SK-N-SH treated with all-trans-retinoic acid at 6 μM for 48 hours (cell line): ENCODE measurements at regions not wholly inside any gene's neighbourhood (a gene's known extent, or its start where the extent isn't known, plus 50 kb on each side); places are given as distances from the start of the nearest gene placed in this dataset.

Experiments
- ARNTL ChIP-seq: fragments of 450-650 bp; formaldehyde crosslinking; IDR thresholded peaks from 2 replicates; pipeline ENCODE4 v1.5.0; 2020; ENCODE audit warnings: low read depth, mild to moderate bottlenecking, moderate library complexity, borderline replicate concordance
- CREB5 ChIP-seq: fragments of 250-450 bp; sonication (Bioruptor Pico); IDR thresholded peaks from 2 replicates; pipeline ENCODE4 v1.5.1; 2020; ENCODE audit warnings: low read depth, mild to moderate bottlenecking, moderate library complexity
- ESRRG ChIP-seq: fragments of 250-450 bp; sonication (Bioruptor Pico); IDR thresholded peaks from 2 replicates; pipeline ENCODE4 v1.6.1; 2021; ENCODE audit warnings: mild to moderate bottlenecking
- ISL1 ChIP-seq: fragments of 250-450 bp; sonication (Bioruptor Pico); IDR thresholded peaks from 2 replicates; pipeline ENCODE4 v2.1.2; 2022; ENCODE audit warnings: mild to moderate bottlenecking, moderate library complexity
- PATZ1 ChIP-seq: fragments of 250-450 bp; sonication (Bioruptor Pico); IDR thresholded peaks from 2 replicates; pipeline ENCODE4 v1.8.0; 2020; ENCODE audit warnings: mild to moderate bottlenecking, moderate library complexity, borderline replicate concordance
- RARB ChIP-seq: fragments of 250-450 bp; sonication (Bioruptor Pico); IDR thresholded peaks from 2 replicates; pipeline ENCODE4 v1.8.0; 2021; ENCODE audit warnings: mild to moderate bottlenecking, moderate library complexity
- TSHZ2 ChIP-seq: fragments of 250-450 bp; sonication (Bioruptor Pico); IDR thresholded peaks from 2 replicates; pipeline ENCODE4 v1.5.0; 2020; ENCODE audit warnings: mild to moderate bottlenecking, moderate library complexity
- ZC3H10 ChIP-seq: fragments of 250-450 bp; sonication (Bioruptor Pico); IDR thresholded peaks from 2 replicates; pipeline ENCODE4 v1.5.1; 2021; ENCODE audit warnings: mild to moderate bottlenecking, moderate library complexity
- ZFP3 ChIP-seq: fragments of 250-450 bp; sonication (Bioruptor Pico); IDR thresholded peaks from 2 replicates; pipeline ENCODE4 v1.5.0; 2020; ENCODE audit warnings: mild to moderate bottlenecking, moderate library complexity

GRCh38 chrX:39756086-39756883, 341.5 kb downstream of the BCOR start:
- TF ChIP-seq ZFP3 (CRISPR knock-in tag) (no peak), RARB (CRISPR knock-in tag) (no peak), ESRRG (CRISPR knock-in tag) (no peak), PATZ1 (CRISPR knock-in tag) (no peak), ZC3H10 (no peak), TSHZ2 (CRISPR knock-in tag) (no peak), ISL1 (CRISPR knock-in tag) (no peak), ARNTL (CRISPR knock-in tag) (no peak), CREB5 (CRISPR knock-in tag) (no peak)
